Omental fat pad (tissue), 3 donors: ENCODE measurements at regions not wholly inside any gene's neighbourhood (a gene's known extent, or its start where the extent isn't known, plus 50 kb on each side); places are given as distances from the start of the nearest gene placed in this dataset.

Experiments used
- ATAC-seq: fragments of 150-250 bp; one replicate; pipeline ENCODE4 v1.9.1; 2016; ENCODE audit warnings: mild to moderate bottlenecking, moderate library complexity; ENCODE audit not compliant: low FRiP score
- DNase-seq: peaks from one replicate; pipeline ENCODE4 v3.0.0-alpha.2; 2019; ENCODE audit warnings: low spot score
- CTCF ChIP-seq, 3 donors: fragments of 450-650 bp; IDR thresholded peaks; one replicate each; pipeline ENCODE4 v1.5.1; 2016 to 2017; ENCODE audit warnings: antibody characterized with exemption in 3 of 3, mild to moderate bottlenecking in 3 of 3, moderate library complexity in 2 of 3

GRCh38 chr12:112741106-112741505 lies 50.4 kb upstream of the RPH3A start:
- DNase-seq (no peak), ATAC-seq (no peak)
- no peak for TF ChIP-seq CTCF (IDR thresholded peaks at IDR 0.05)
